ENCODE measurements at regions not wholly inside any gene's neighbourhood (a gene's known extent, or its start where the extent isn't known, plus 50 kb on each side); places are given as distances from the start of the nearest gene placed in this dataset.

DNA sequence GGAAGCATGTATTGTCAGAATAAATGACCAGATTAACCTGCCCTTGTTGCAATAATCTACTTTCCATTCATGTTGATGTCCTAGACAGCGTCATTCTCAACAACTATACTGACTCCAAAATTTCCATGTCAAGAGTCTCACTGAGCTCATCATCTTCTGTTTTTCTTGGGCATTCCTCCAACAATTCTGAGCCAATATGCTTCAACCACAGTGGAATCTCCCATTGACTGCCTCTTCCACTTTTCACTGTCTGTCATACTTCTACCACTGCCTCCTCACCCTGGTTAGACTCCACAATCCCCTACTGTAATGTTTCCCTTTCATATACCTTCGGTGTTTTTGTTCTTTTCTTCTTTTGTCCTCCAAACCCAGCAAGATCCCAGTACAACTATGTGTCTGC, 162.8 kb downstream of the TLE1 start:
- TF ChIP-seq, protein P1, sequence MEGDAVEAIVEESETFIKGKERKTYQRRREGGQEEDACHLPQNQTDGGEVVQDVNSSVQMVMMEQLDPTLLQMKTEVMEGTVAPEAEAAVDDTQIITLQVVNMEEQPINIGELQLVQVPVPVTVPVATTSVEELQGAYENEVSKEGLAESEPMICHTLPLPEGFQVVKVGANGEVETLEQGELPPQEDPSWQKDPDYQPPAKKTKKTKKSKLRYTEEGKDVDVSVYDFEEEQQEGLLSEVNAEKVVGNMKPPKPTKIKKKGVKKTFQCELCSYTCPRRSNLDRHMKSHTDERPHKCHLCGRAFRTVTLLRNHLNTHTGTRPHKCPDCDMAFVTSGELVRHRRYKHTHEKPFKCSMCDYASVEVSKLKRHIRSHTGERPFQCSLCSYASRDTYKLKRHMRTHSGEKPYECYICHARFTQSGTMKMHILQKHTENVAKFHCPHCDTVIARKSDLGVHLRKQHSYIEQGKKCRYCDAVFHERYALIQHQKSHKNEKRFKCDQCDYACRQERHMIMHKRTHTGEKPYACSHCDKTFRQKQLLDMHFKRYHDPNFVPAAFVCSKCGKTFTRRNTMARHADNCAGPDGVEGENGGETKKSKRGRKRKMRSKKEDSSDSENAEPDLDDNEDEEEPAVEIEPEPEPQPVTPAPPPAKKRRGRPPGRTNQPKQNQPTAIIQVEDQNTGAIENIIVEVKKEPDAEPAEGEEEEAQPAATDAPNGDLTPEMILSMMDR (IDR thresholded peaks at IDR 0.05; ENCODE audit: poor library complexity), result no peak
- no peak for TF ChIP-seq EZH2phosphoT487 (IDR thresholded peaks at IDR 0.05; ENCODE audit: low read depth, severe bottlenecking, unreplicated experiment)

Measured in hepatocyte (in vitro differentiated cells).